Keratinocyte (primary cell): ENCODE measurements at regions not wholly inside any gene's neighbourhood (a gene's known extent, or its start where the extent isn't known, plus 50 kb on each side); places are given as distances from the start of the nearest gene placed in this dataset.

ENCODE experiments used
- EZH2 ChIP-seq: IDR thresholded peaks from one replicate; pipeline ENCODE4 v1.6.1; 2012; ENCODE audit warnings: inconsistent platforms, mild to moderate bottlenecking, low read length, moderate library complexity
- TF ChIP-seq, protein P1 (sequence below), 3 experiments: IDR thresholded peaks in 1 of 3; conservative IDR thresholded peaks in 1 of 3; optimal IDR thresholded peaks in 1 of 3; 2 replicates in 2 of 3; 3 replicates in 1 of 3; pipeline versions ENCODE3 to v1.5.1; 2011; ENCODE audit warnings: low read length in 3 of 3, mild to moderate bottlenecking in 3 of 3, moderate library complexity in 2 of 3, control low read depth in 1 of 3, inconsistent platforms in 1 of 3; ENCODE audit not compliant: insufficient read depth in 2 of 3; ENCODE audit errors: extremely low read depth in 1 of 3

DNA sequence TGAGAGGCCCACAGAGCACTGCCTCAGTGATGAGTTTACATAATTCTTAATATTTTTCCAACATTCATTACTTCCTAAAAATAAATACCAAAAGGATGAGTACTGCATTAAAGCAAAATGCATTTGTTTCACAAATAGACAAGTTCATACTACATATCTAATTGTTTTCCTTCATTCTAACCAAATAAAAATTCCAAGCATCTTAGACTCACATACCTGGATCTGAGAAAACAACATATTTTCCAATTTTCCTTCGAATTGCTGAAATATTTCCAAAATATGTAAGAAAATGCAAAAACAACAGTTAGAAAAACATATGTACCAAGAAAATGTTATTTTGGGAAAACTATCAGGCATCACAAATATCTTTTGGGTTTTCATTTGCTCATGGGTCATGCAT, 127.9 kb upstream of the CEP126 start:
- TF ChIP-seq, protein P1, sequence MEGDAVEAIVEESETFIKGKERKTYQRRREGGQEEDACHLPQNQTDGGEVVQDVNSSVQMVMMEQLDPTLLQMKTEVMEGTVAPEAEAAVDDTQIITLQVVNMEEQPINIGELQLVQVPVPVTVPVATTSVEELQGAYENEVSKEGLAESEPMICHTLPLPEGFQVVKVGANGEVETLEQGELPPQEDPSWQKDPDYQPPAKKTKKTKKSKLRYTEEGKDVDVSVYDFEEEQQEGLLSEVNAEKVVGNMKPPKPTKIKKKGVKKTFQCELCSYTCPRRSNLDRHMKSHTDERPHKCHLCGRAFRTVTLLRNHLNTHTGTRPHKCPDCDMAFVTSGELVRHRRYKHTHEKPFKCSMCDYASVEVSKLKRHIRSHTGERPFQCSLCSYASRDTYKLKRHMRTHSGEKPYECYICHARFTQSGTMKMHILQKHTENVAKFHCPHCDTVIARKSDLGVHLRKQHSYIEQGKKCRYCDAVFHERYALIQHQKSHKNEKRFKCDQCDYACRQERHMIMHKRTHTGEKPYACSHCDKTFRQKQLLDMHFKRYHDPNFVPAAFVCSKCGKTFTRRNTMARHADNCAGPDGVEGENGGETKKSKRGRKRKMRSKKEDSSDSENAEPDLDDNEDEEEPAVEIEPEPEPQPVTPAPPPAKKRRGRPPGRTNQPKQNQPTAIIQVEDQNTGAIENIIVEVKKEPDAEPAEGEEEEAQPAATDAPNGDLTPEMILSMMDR (optimal IDR thresholded peaks at IDR 0.05 in 1 of 3, IDR thresholded peaks at IDR 0.05 in 1 of 3, conservative IDR thresholded peaks at IDR 0.05 in 1 of 3; ENCODE audit: extremely low read depth in 1 of 3, insufficient read depth in 2 of 3, low read length in 3 of 3): no peak
- TF ChIP-seq EZH2: no peak
